OCI-LY1 (cell line): ENCODE measurements at regions not wholly inside any gene's neighbourhood (a gene's known extent, or its start where the extent isn't known, plus 50 kb on each side); places are given as distances from the start of the nearest gene placed in this dataset.

Source experiments
- CTCF ChIP-seq: fragments of 200-600 bp; sonication (generic), shearing (Covaris generic); IDR thresholded peaks from 2 replicates; pipeline ENCODE4 v1.5.1; 2017; ENCODE audit warnings: mild to moderate bottlenecking, antibody characterized with exemption, low read length, moderate library complexity, mixed read lengths
- EZH2 ChIP-seq: fragments of 200-600 bp; sonication (generic), shearing (Covaris generic); IDR thresholded peaks from 2 replicates; pipeline ENCODE4 v1.8.0; 2017; ENCODE audit warnings: borderline replicate concordance, mixed run types, mild to moderate bottlenecking, antibody characterized with exemption, low read length, moderate library complexity, mixed read lengths

- TF ChIP-seq CTCF (no peak), EZH2 (no peak)
Observed at GRCh38 chr12:90067791-90068190, 359.2 kb upstream of the ATP2B1 start.
